Heart left ventricle (tissue), 16 donors: ENCODE measurements at regions not wholly inside any gene's neighbourhood (a gene's known extent, or its start where the extent isn't known, plus 50 kb on each side); places are given as distances from the start of the nearest gene placed in this dataset.
"Not testable (repeated sequence)": the region's sequence is repeated elsewhere in the genome, so short reads cannot be mapped to it uniquely, and the experiment has no call there.

Experiments used
- ATAC-seq, 4 donors: fragments of 200-7000 bp; cut with Tn5 transposase; one replicate each; pipeline ENCODE4 v1.9.1; 2020 to 2022; ENCODE audit warnings: moderate library complexity in 4 of 4, mild to moderate bottlenecking in 3 of 4, moderate number of reproducible peaks in 1 of 4
- DNase-seq, 5 donors: peaks; one replicate each; pipeline ENCODE4 v3.0.0-alpha.2; 2020
- H3K27ac ChIP-seq, 12 donors: fragments of 200-600 bp; sonication (generic) in 4 of 12; one replicate each; pipeline versions ENCODE4 v1.5.0 to v1.8.0; 2016 to 2022; ENCODE audit warnings: mild to moderate bottlenecking in 2 of 12
- H3K27me3 ChIP-seq, 9 donors: fragments of 200-600 bp; sonication (generic) in 2 of 9; one replicate each; pipeline versions ENCODE4 v1.5.1 to v1.8.0; 2016 to 2022; ENCODE audit warnings: mild to moderate bottlenecking in 3 of 9
- H3K36me3 ChIP-seq, 9 donors: fragments of 200-600 bp; sonication (generic) in 2 of 9; one replicate each; pipeline versions ENCODE4 v1.5.0 to v1.8.0; 2018 to 2022; ENCODE audit warnings: mild to moderate bottlenecking in 2 of 9
- H3K4me1 ChIP-seq, 12 donors: fragments of 200-600 bp; sonication (generic) in 4 of 12; one replicate each; pipeline versions ENCODE4 v1.5.0 to v1.8.0; 2016 to 2022; ENCODE audit warnings: mild to moderate bottlenecking in 3 of 12
- H3K4me3 ChIP-seq, 12 donors: fragments of 200-600 bp; sonication (generic) in 4 of 12; one replicate each; pipeline versions ENCODE4 v1.5.0 to v1.8.0; 2017 to 2022; ENCODE audit warnings: mild to moderate bottlenecking in 9 of 12, moderate library complexity in 4 of 12
- H3K9me3 ChIP-seq, 12 donors: fragments of 200-600 bp; sonication (generic) in 4 of 12; one replicate each; pipeline versions ENCODE4 v1.5.0 to v1.8.0; 2016 to 2022; ENCODE audit warnings: mild to moderate bottlenecking in 1 of 12
- CTCF ChIP-seq, 12 donors: fragments of 200-600 bp; sonication (generic) in 4 of 12; IDR thresholded peaks; one replicate each; pipeline versions ENCODE4 v1.5.0 to v1.8.0; 2018 to 2022; ENCODE audit warnings: antibody characterized with exemption in 12 of 12, mild to moderate bottlenecking in 5 of 12
- POLR2A ChIP-seq, 2 donors: fragments of 450-650 bp; IDR thresholded peaks; one replicate each; pipeline ENCODE4 v1.6.1; 2017; ENCODE audit warnings: antibody characterized with exemption in 2 of 2, mild to moderate bottlenecking in 2 of 2, moderate library complexity in 2 of 2
- WGBS, 4 donors: extraction: QIAGEN DNeasy Blood & Tissue Kit in 2 of 4; methylation state at CpG; one replicate each; pipeline versions ENCODE4 v1.1.5 to v1.1.7; 2013 to 2018; 5-methylcytosine and 5-hydroxymethylcytosine counted together
- intact Hi-C, 10 donors: fragments of 100-400 bp; cut with DNase I; formaldehyde crosslinking; loops; one replicate each; pipeline versions ENCODE4 v1.11.1 to v1.14.2; 2022
- donor health status: ischemic (EF 13 %, LVEDD 7.1; RV severe dilation, severe dysfunction).
- donor health status: healthy with polysubstance abuse.
- donor health status: DM: no; HTN: yes; CAD: no.
- donor health status: DM: no; HTN: no; CAD: no.
- donor health status: ischemic (EF 25% LVEDD 6.9; RV normal size, moderate dysfunction).
- donor health status: ischemic (EF 25% LVEDD 5.7; RV mildly dilated, moderate dysfunction).
- donor health status: healthy.
- donor health status: DM: yes; HTN: yes; CAD: no.
- donor health status: ischemic (EF 35%, LVEDD 5.7; RV mildly dilated, moderate dysfunction).
- donor health status: nonischemic (EF 11% LVEDD 7.7; RV severe dilation, severe dysfunction).
- donor health status: DM: yes; HTN: yes; CAD: no.
- donor health status: PGD.
- donor health status: ischemic (EF 29% LVEDD 5.4; RV normal size, mild dysfunction).
- donor health status: nonischemic (EF 23%, LVEDD 6.1; RV moderate dilation, normal function).

- H3K9me3 ChIP-seq, result peaks cover 0 to 26% (median 0%) of the 10 kb centered on the region in 12 donors
- no peaks in the 10 kb centered on the region for H3K36me3 ChIP-seq
- DNase-seq, result no peak
- no peak for ATAC-seq
- no peaks in the 10 kb centered on the region for H3K4me1 ChIP-seq
- no peak overlapping the region for H3K4me3 ChIP-seq
- H3K27ac ChIP-seq, result no peak overlapping the region
- intact Hi-C loops, result no loop called here
- 65 to 71% methylated on average over 3 of the region's 3 CpGs; no CpG with 5 or more reads in 2 of the 4 donors for WGBS, 4 donors
- no peaks in the 10 kb centered on the region for H3K27me3 ChIP-seq
- TF ChIP-seq CTCF (IDR thresholded peaks at IDR 0.05) (no peak), POLR2A (IDR thresholded peaks at IDR 0.05) (no peak)
Measured at GRCh38 chr5:99010294-99010693, 81.5 kb upstream of the CHD1 start.

GRCh38 chr5:99008009-99008408 is 79.2 kb upstream of the CHD1 start:
- H3K27ac ChIP-seq, intact Hi-C loops, H3K36me3 ChIP-seq, ATAC-seq, H3K4me3 ChIP-seq, H3K27me3 ChIP-seq, H3K4me1 ChIP-seq, DNase-seq: not testable (repeated sequence)
- 72 to 77% (median 75%) methylated on average over 2 of the region's 2 CpGs for WGBS, 4 donors
- H3K9me3 ChIP-seq, result peaks cover 0 to 26% (median 0%) of the 10 kb centered on the region in 12 donors

GRCh38 chr5:99005506-99005905 is 76.7 kb upstream of the CHD1 start:
- H3K27me3 ChIP-seq, result no peaks in the 10 kb centered on the region
- peaks cover 0 to 11% (median 0%) of the 10 kb centered on the region in 12 donors for H3K4me1 ChIP-seq
- WGBS, 4 donors, result 65 to 94% (median 73%) methylated on average over 1 of the region's 1 CpG
- H3K4me3 ChIP-seq, result no peak overlapping the region
- no peak overlapping the region for H3K27ac ChIP-seq
- intact Hi-C loops, result no loop called here
- TF ChIP-seq CTCF (IDR thresholded peaks at IDR 0.05) (no peak), POLR2A (IDR thresholded peaks at IDR 0.05) (no peak)
- no peak for DNase-seq
- no peak for ATAC-seq
- no peaks in the 10 kb centered on the region for H3K36me3 ChIP-seq
- H3K9me3 ChIP-seq, result peaks cover 0 to 10% (median 0%) of the 10 kb centered on the region in 12 donors

GRCh38 chr5:99004960-99005359 is 76.2 kb upstream of the CHD1 start:
- H3K9me3 ChIP-seq, result peaks cover 0 to 4% (median 0%) of the 10 kb centered on the region in 12 donors
- 43 to 95% (median 52%) methylated on average over 1 of the region's 1 CpG for WGBS, 4 donors
- no peaks in the 10 kb centered on the region for H3K36me3 ChIP-seq
- H3K4me1 ChIP-seq, result peaks cover 0 to 11% (median 0%) of the 10 kb centered on the region in 12 donors
- DNase-seq, result no peak
- H3K27me3 ChIP-seq, result no peaks in the 10 kb centered on the region
- no peak overlapping the region for H3K27ac ChIP-seq
- no peak overlapping the region for H3K4me3 ChIP-seq
- intact Hi-C loops, result no loop called here
- TF ChIP-seq CTCF (IDR thresholded peaks at IDR 0.05) (no peak), POLR2A (IDR thresholded peaks at IDR 0.05) (no peak)
- no peak for ATAC-seq

GRCh38 chr5:99000876-99001275 is 72.1 kb upstream of the CHD1 start:
- intact Hi-C loops, result no loop called here
- TF ChIP-seq POLR2A (IDR thresholded peaks at IDR 0.05), result no peak
- no peak for TF ChIP-seq CTCF (IDR thresholded peaks at IDR 0.05)
- 36 to 68% (median 56%) methylated on average over 1 of the region's 1 CpG for WGBS, 4 donors
- Histone ChIP-seq H3K9me3 (no peaks in the 10 kb centered on the region), H3K4me1 (peaks cover 0 to 11% (median 0%) of the 10 kb centered on the region in 12 donors), H3K27me3 (no peaks in the 10 kb centered on the region), H3K36me3 (no peaks in the 10 kb centered on the region), H3K27ac (no peak overlapping the region), H3K4me3 (no peak overlapping the region)
- DNase-seq (no peak), ATAC-seq (no peak)
